ENCODE measurements at regions not wholly inside any gene's neighbourhood (a gene's known extent, or its start where the extent isn't known, plus 50 kb on each side); places are given as distances from the start of the nearest gene placed in this dataset.

GRCh38 chr13:59562924-59563323 lies 600.8 kb downstream of the DIAPH3 start:
- DNase-seq (ENCODE audit: low read depth, low spot score), result no peak
- H3K9me3 Mint-ChIP-seq, result peaks cover 26% of the 10 kb centered on the region
- H3K27ac Mint-ChIP-seq (ENCODE audit: unreplicated experiment), result no peak overlapping the region
- peaks cover 31% of the 10 kb centered on the region for H3K36me3 Mint-ChIP-seq (ENCODE audit: low read depth)
- no peak overlapping the region for H3K4me3 Mint-ChIP-seq
- no peak for TF ChIP-seq CTCF (conservative IDR thresholded peaks at IDR 0.05)
- H3K27me3 Mint-ChIP-seq (ENCODE audit: low read depth), result no peaks in the 10 kb centered on the region
- H3K4me1 Mint-ChIP-seq, result peaks cover 11% of the 10 kb centered on the region

GRCh38 chr13:59566561-59566960 lies 597.2 kb downstream of the DIAPH3 start:
- Mint-ChIP-seq H3K9me3 (peaks cover 18% of the 10 kb centered on the region), H3K4me1 (peaks cover 23% of the 10 kb centered on the region), H3K4me3 (no peak overlapping the region), H3K36me3 (ENCODE audit: low read depth) (peaks cover 15% of the 10 kb centered on the region), H3K27ac (ENCODE audit: unreplicated experiment) (no peak overlapping the region), H3K27me3 (ENCODE audit: low read depth) (no peaks in the 10 kb centered on the region)
- DNase-seq (ENCODE audit: low read depth, low spot score), result no peak
- TF ChIP-seq CTCF (conservative IDR thresholded peaks at IDR 0.05), result no peak

GRCh38 chr13:59568306-59568705 lies 595.4 kb downstream of the DIAPH3 start:
- no peak for TF ChIP-seq CTCF (conservative IDR thresholded peaks at IDR 0.05)
- Mint-ChIP-seq H3K36me3 (ENCODE audit: low read depth) (peaks cover 2% of the 10 kb centered on the region), H3K4me1 (peaks cover 23% of the 10 kb centered on the region), H3K27me3 (ENCODE audit: low read depth) (no peaks in the 10 kb centered on the region), H3K27ac (ENCODE audit: unreplicated experiment) (peak overlapping the region; percentile 44), H3K9me3 (peaks cover 15% of the 10 kb centered on the region), H3K4me3 (no peak overlapping the region)
- DNase-seq (ENCODE audit: low read depth, low spot score), result no peak

- Mint-ChIP-seq H3K27me3 (ENCODE audit: low read depth) (no peaks in the 10 kb centered on the region), H3K4me1 (peaks cover 23% of the 10 kb centered on the region), H3K9me3 (peaks cover 18% of the 10 kb centered on the region), H3K4me3 (no peak overlapping the region), H3K36me3 (ENCODE audit: low read depth) (peaks cover under 1% of the 10 kb centered on the region), H3K27ac (ENCODE audit: unreplicated experiment) (no peak overlapping the region)
- TF ChIP-seq CTCF (conservative IDR thresholded peaks at IDR 0.05), result no peak
- DNase-seq (ENCODE audit: low read depth, low spot score), result no peak
Observed at GRCh38 chr13:59570204-59570603, 593.5 kb downstream of the DIAPH3 start.

GRCh38 chr13:59584101-59584500 lies 579.6 kb downstream of the DIAPH3 start:
- Mint-ChIP-seq H3K27me3 (ENCODE audit: low read depth) (no peaks in the 10 kb centered on the region), H3K4me3 (no peak overlapping the region), H3K4me1 (peaks cover 32% of the 10 kb centered on the region), H3K9me3 (peaks cover 3% of the 10 kb centered on the region), H3K36me3 (ENCODE audit: low read depth) (no peaks in the 10 kb centered on the region), H3K27ac (ENCODE audit: unreplicated experiment) (no peak overlapping the region)
- TF ChIP-seq CTCF (conservative IDR thresholded peaks at IDR 0.05), result no peak
- DNase-seq (ENCODE audit: low read depth, low spot score), result no peak
